Chondrocyte (in vitro differentiated cells): ENCODE measurements at regions not wholly inside any gene's neighbourhood (a gene's known extent, or its start where the extent isn't known, plus 50 kb on each side); places are given as distances from the start of the nearest gene placed in this dataset.
A peak's percentile ranks its signal among the peaks of the same experiment; 100 is the strongest.
"Not testable (repeated sequence)": the region's sequence is repeated elsewhere in the genome, so short reads cannot be mapped to it uniquely, and the experiment has no call there.

Source experiments
- DNase-seq: peaks from one replicate; pipeline ENCODE4 v3.0.0; 2021; ENCODE audit warnings: mixed read lengths, low spot score
- H3K27ac Mint-ChIP-seq: one replicate; pipeline ENCODE4 v1.8.0; 2021; ENCODE audit warnings: mild to moderate bottlenecking, moderate library complexity, mixed read lengths; ENCODE audit not compliant: unreplicated experiment
- H3K27me3 Mint-ChIP-seq: 2 replicates; pipeline ENCODE4 v1.8.0; 2021; ENCODE audit warnings: low read depth, mixed read lengths
- H3K36me3 Mint-ChIP-seq: 2 replicates; pipeline ENCODE4 v1.8.0; 2021; ENCODE audit warnings: low read depth, mixed read lengths
- H3K4me1 Mint-ChIP-seq: 2 replicates; pipeline ENCODE4 v1.8.0; 2021; ENCODE audit warnings: low read depth, mild to moderate bottlenecking, mixed read lengths
- H3K4me3 Mint-ChIP-seq: one replicate; pipeline ENCODE4 v1.8.0; 2021; ENCODE audit warnings: mild to moderate bottlenecking, moderate library complexity, mixed read lengths; ENCODE audit not compliant: unreplicated experiment
- H3K9me3 Mint-ChIP-seq: 2 replicates; pipeline ENCODE4 v1.8.0; 2021; ENCODE audit warnings: low read depth, mixed read lengths
- CTCF ChIP-seq: fragments of 200-600 bp; sonication (generic); IDR thresholded peaks from 2 replicates; pipeline ENCODE4 v1.5.0; 2021; ENCODE audit warnings: antibody characterized with exemption, mild to moderate bottlenecking, moderate library complexity

- Mint-ChIP-seq H3K36me3 (peaks cover 11% of the 10 kb centered on the region), H3K4me1 (peaks cover 36% of the 10 kb centered on the region), H3K9me3 (peaks cover 21% of the 10 kb centered on the region), H3K27ac (peak overlapping the region; percentile 49)
- not testable (repeated sequence) for DNase-seq, H3K27me3 Mint-ChIP-seq, H3K4me3 Mint-ChIP-seq
Measured at GRCh38 chr1:95167503-95167902, 50.3 kb downstream of the TLCD4 start.

GRCh38 chr1:95168028-95168427 lies 50.9 kb downstream of the TLCD4 start:
- Mint-ChIP-seq H3K36me3 (peaks cover 10% of the 10 kb centered on the region), H3K27me3 (no peaks in the 10 kb centered on the region), H3K4me1 (peaks cover 36% of the 10 kb centered on the region), H3K4me3 (no peak overlapping the region), H3K27ac (no peak overlapping the region), H3K9me3 (peaks cover 17% of the 10 kb centered on the region)
- no peak for DNase-seq
- TF ChIP-seq CTCF = no peak

- Mint-ChIP-seq H3K4me1 (peaks cover 36% of the 10 kb centered on the region), H3K36me3 (peaks cover 7% of the 10 kb centered on the region), H3K4me3 (no peak overlapping the region), H3K27me3 (no peaks in the 10 kb centered on the region), H3K27ac (peak overlapping the region; percentile 5), H3K9me3 (peaks cover 14% of the 10 kb centered on the region)
- TF ChIP-seq CTCF = no peak
- no peak for DNase-seq
Measured at GRCh38 chr1:95168761-95169351, 51.7 kb downstream of the TLCD4 start.

- Mint-ChIP-seq H3K27me3 (no peaks in the 10 kb centered on the region), H3K36me3 (peaks cover 5% of the 10 kb centered on the region), H3K27ac (peak overlapping the region; percentile 50), H3K4me1 (peaks cover 36% of the 10 kb centered on the region), H3K9me3 (peaks cover 14% of the 10 kb centered on the region), H3K4me3 (no peak overlapping the region)
- no peak for DNase-seq
- no peak for TF ChIP-seq CTCF
Measured at GRCh38 chr1:95169548-95169947, 52.4 kb downstream of the TLCD4 start.

- Mint-ChIP-seq H3K36me3 (peaks cover 4% of the 10 kb centered on the region), H3K27ac (no peak overlapping the region), H3K4me1 (peaks cover 36% of the 10 kb centered on the region), H3K4me3 (no peak overlapping the region), H3K9me3 (peaks cover 9% of the 10 kb centered on the region), H3K27me3 (no peaks in the 10 kb centered on the region)
- TF ChIP-seq CTCF = no peak
- no peak for DNase-seq
Measured at GRCh38 chr1:95171270-95172245, 54.4 kb downstream of the TLCD4 start.
